ENCODE measurements at regions not wholly inside any gene's neighbourhood (a gene's known extent, or its start where the extent isn't known, plus 50 kb on each side); places are given as distances from the start of the nearest gene placed in this dataset.

- TF ChIP-seq CTCF (IDR thresholded peaks at IDR 0.05; ENCODE audit: insufficient read depth, low read length) (no peak), POLR2AphosphoS5 (IDR thresholded peaks at IDR 0.05; ENCODE audit: low read depth) (no peak)
Observed at GRCh38 chr7:110119883-110120581, 970.9 kb upstream of the LRRN3 start.

Data from HL-60 (cell line).